Fibroblast of lung (primary cell): ENCODE measurements at regions not wholly inside any gene's neighbourhood (a gene's known extent, or its start where the extent isn't known, plus 50 kb on each side); places are given as distances from the start of the nearest gene placed in this dataset.
"Not testable (repeated sequence)": the region's sequence is repeated elsewhere in the genome, so short reads cannot be mapped to it uniquely, and the experiment has no call there.

ENCODE experiments used
- DNase-seq, 2 donors: peaks; one replicate each; pipeline versions ENCODE4 v3.0.0 to v3.0.0-alpha.2; 2010; ENCODE audit warnings: low read depth in 2 of 2
- H2AFZ ChIP-seq: 2 replicates; pipeline ENCODE4 v1.5.1; 2012; ENCODE audit warnings: low read length, control low read depth, inconsistent platforms
- H3K27ac ChIP-seq: 2 replicates; pipeline ENCODE4 v1.5.1; 2011; ENCODE audit warnings: low read length, control low read depth; ENCODE audit not compliant: insufficient read depth
- H3K27me3 ChIP-seq: 2 replicates; pipeline ENCODE4 v1.5.1; 2011; ENCODE audit warnings: mild to moderate bottlenecking, low read length; ENCODE audit not compliant: control insufficient read depth, insufficient read depth
- H3K36me3 ChIP-seq: 2 replicates; pipeline ENCODE4 v1.5.1; 2011; ENCODE audit warnings: low read length; ENCODE audit not compliant: control insufficient read depth, insufficient read depth
- H3K4me1 ChIP-seq: 2 replicates; pipeline ENCODE4 v1.5.1; 2011; ENCODE audit warnings: low read length; ENCODE audit not compliant: control insufficient read depth, insufficient read depth; ENCODE audit errors: extremely low read depth
- H3K4me2 ChIP-seq: 2 replicates; pipeline ENCODE4 v1.5.1; 2011; ENCODE audit warnings: low read length, control low read depth; ENCODE audit not compliant: insufficient read depth; ENCODE audit errors: extremely low read depth
- H3K4me3 ChIP-seq, 4 experiments: fragments of 200-600 bp in 1 of 4; sonication (generic) in 1 of 4; replicated peaks in 1 of 4; 2 replicates each; pipeline ENCODE4 v1.5.1; 2011 to 2016; ENCODE audit warnings: low read length in 4 of 4, low read depth in 3 of 4, mild to moderate bottlenecking in 3 of 4, control low read depth in 2 of 4, inconsistent platforms in 1 of 4, mixed read lengths in 1 of 4; ENCODE audit not compliant: insufficient read depth in 1 of 4; ENCODE audit errors: control extremely low read depth in 1 of 4
- H3K79me2 ChIP-seq: 2 replicates; pipeline ENCODE4 v1.5.1; 2012; ENCODE audit warnings: mild to moderate bottlenecking, low read length, inconsistent platforms; ENCODE audit not compliant: control insufficient read depth, insufficient read depth
- H3K9ac ChIP-seq: 2 replicates; pipeline ENCODE4 v1.5.1; 2011; ENCODE audit warnings: mild to moderate bottlenecking, low read length, control low read depth; ENCODE audit not compliant: insufficient read depth
- H3K9me3 ChIP-seq: 2 replicates; pipeline ENCODE4 v1.5.1; 2012; ENCODE audit warnings: low read depth, low read length; ENCODE audit not compliant: control insufficient read depth, insufficient read depth
- H4K20me1 ChIP-seq: 2 replicates; pipeline ENCODE4 v1.5.1; 2011; ENCODE audit warnings: low read length; ENCODE audit not compliant: control insufficient read depth, insufficient read depth; ENCODE audit errors: extremely low read depth
- EZH2 ChIP-seq: IDR thresholded peaks from 2 replicates; pipeline ENCODE4 v1.5.1; 2012; ENCODE audit warnings: low read length, control low read depth, mild to moderate bottlenecking; ENCODE audit errors: missing control alignments
- TF ChIP-seq, protein P1 (sequence below), 2 donors: IDR thresholded peaks in 1 of 2; conservative IDR thresholded peaks in 1 of 2; 1 replicate in 1 of 2; 2 replicates in 1 of 2; pipeline ENCODE4 v1.5.1; 2011 to 2012; ENCODE audit warnings: low read length in 2 of 2, control low read depth in 1 of 2, inconsistent platforms in 1 of 2, low read depth in 1 of 2, mild to moderate bottlenecking in 1 of 2

DNA sequence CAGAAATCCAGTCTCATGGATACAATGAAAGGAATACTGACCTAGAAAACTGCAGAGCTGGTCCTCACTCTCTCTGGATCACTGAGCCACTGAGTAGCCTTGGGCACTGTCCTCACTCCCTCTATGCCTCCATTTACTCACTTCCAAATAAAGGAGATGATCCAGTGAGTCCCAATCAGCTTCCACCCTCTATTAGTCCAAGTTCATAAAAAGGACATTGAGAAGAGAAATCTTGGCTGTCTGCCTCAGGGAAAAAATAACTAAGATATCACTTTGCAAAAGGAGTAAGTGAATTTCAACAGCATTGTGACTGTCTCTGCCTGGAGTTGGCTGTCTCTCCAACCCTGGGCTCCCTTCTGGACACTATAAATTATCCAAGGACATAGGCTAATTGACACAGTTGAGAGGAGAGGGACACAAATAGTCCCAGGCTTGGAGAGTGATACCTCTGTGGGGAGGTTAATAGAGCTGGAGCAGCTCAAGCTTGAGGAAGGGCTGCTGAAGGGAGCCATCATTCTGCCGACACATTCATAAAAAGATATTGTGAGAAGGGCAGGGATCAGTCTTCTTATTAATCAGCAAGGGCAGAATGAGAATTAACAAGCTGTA lies 572.3 kb downstream of the RAB28 start:
- Histone ChIP-seq H4K20me1 (no peaks in the 10 kb centered on the region), H3K27me3 (no peaks in the 10 kb centered on the region), H3K36me3 (no peaks in the 10 kb centered on the region), H3K27ac (no peak overlapping the region), H3K9ac (no peak overlapping the region), H3K4me1 (no peaks in the 10 kb centered on the region), H3K79me2 (no peaks in the 10 kb centered on the region), H3K4me3 (no peak overlapping the region), H2AFZ (no peak overlapping the region), H3K9me3 (no peaks in the 10 kb centered on the region), H3K4me2 (no peak overlapping the region)
- DNase-seq, result no peak
- no peak for TF ChIP-seq EZH2
- TF ChIP-seq, protein P1, sequence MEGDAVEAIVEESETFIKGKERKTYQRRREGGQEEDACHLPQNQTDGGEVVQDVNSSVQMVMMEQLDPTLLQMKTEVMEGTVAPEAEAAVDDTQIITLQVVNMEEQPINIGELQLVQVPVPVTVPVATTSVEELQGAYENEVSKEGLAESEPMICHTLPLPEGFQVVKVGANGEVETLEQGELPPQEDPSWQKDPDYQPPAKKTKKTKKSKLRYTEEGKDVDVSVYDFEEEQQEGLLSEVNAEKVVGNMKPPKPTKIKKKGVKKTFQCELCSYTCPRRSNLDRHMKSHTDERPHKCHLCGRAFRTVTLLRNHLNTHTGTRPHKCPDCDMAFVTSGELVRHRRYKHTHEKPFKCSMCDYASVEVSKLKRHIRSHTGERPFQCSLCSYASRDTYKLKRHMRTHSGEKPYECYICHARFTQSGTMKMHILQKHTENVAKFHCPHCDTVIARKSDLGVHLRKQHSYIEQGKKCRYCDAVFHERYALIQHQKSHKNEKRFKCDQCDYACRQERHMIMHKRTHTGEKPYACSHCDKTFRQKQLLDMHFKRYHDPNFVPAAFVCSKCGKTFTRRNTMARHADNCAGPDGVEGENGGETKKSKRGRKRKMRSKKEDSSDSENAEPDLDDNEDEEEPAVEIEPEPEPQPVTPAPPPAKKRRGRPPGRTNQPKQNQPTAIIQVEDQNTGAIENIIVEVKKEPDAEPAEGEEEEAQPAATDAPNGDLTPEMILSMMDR (conservative IDR thresholded peaks at IDR 0.05 in 1 of 2, IDR thresholded peaks at IDR 0.05 in 1 of 2; ENCODE audit: low read depth in 1 of 2, low read length in 2 of 2), result no peak

DNA sequence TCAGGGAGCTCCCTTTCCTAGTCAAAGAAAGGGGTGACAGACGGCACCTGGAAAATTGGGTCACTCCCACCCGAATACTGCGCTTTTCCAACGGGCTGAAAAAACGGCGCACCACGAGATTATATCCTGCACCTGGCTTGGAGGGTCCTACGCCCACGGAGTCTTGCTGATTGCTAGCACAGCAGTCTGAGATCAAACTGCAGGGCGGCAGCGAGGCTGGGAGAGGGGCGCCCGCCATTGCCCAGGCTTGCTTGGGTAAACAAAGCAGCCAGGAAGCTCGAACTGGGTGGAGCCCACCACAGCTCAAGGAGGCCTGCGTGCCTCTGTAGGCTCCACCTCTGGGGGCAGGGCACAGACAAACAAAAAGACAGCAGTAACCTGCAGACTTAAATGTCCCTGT lies 580.5 kb downstream of the RAB28 start:
- not testable (repeated sequence) for H4K20me1 ChIP-seq, H3K4me1 ChIP-seq, H3K9ac ChIP-seq, H3K27me3 ChIP-seq, H3K9me3 ChIP-seq, DNase-seq, H2AFZ ChIP-seq, H3K27ac ChIP-seq, H3K79me2 ChIP-seq, H3K36me3 ChIP-seq, H3K4me3 ChIP-seq, H3K4me2 ChIP-seq

DNA sequence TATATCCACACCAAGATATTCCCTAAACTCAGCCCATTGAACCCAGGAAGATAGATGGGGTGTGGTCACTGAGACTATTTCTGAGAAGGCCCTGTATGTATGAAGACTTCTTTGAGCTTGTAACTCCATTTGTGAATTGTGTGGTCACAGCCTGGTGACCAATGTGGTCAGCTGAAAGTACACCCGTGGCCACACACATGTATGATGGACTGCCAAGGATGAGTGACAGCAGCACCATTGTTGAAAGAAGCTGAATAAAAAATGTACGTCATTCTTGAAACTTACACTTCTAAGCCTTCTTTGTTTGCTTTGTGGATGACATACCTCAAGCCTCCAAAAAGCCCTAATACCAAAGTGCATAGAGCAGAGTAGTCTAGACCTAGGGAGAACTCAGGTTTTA lies 581.4 kb downstream of the RAB28 start:
- no peak overlapping the region for H3K9ac ChIP-seq

More for the DNA sequence above, 581.4 kb downstream of the RAB28 start:
- H3K27ac ChIP-seq, result no peak overlapping the region
- TF ChIP-seq EZH2, result no peak
- TF ChIP-seq, protein P1 (conservative IDR thresholded peaks at IDR 0.05 in 1 of 2, IDR thresholded peaks at IDR 0.05 in 1 of 2; ENCODE audit: low read depth in 1 of 2, low read length in 2 of 2), result no peak
- no peak for DNase-seq
- H3K27me3 ChIP-seq, result no peaks in the 10 kb centered on the region
- H3K4me1 ChIP-seq, result no peaks in the 10 kb centered on the region
- no peaks in the 10 kb centered on the region for H3K79me2 ChIP-seq
- H3K4me3 ChIP-seq, result no peak overlapping the region
- no peaks in the 10 kb centered on the region for H3K9me3 ChIP-seq
- H2AFZ ChIP-seq, result no peak overlapping the region
- no peaks in the 10 kb centered on the region for H4K20me1 ChIP-seq
- H3K36me3 ChIP-seq, result no peaks in the 10 kb centered on the region
- H3K4me2 ChIP-seq, result no peak overlapping the region
